Transverse colon (tissue), 4 donors: ENCODE measurements at regions not wholly inside any gene's neighbourhood (a gene's known extent, or its start where the extent isn't known, plus 50 kb on each side); places are given as distances from the start of the nearest gene placed in this dataset.

Experiments used
- DNase-seq: peaks from one replicate; pipeline ENCODE4 v3.0.0-alpha.2; 2019
- H3K27ac ChIP-seq, 4 donors: fragments of 200-600 bp; sonication (generic); 2 replicates each; pipeline ENCODE4 v1.5.1; 2016 to 2018; ENCODE audit warnings: inconsistent platforms in 4 of 4
- H3K27me3 ChIP-seq: fragments of 200-600 bp; sonication (generic); 2 replicates; pipeline ENCODE4 v1.5.1; 2017; ENCODE audit warnings: inconsistent platforms
- H3K36me3 ChIP-seq, 4 donors: fragments of 200-600 bp; sonication (generic); 2 replicates each; pipeline ENCODE4 v1.5.1; 2017 to 2019; ENCODE audit warnings: inconsistent platforms in 4 of 4
- H3K4me1 ChIP-seq, 4 donors: fragments of 200-600 bp; sonication (generic); 2 replicates each; pipeline ENCODE4 v1.5.1; 2017 to 2020; ENCODE audit warnings: inconsistent platforms in 4 of 4
- H3K4me3 ChIP-seq, 4 donors: fragments of 200-600 bp; sonication (generic); 1 replicate in 1 of 4; 2 replicates in 3 of 4; pipeline versions ENCODE4 v1.5.1 to v1.6.1; 2017 to 2019; ENCODE audit warnings: inconsistent platforms in 4 of 4
- H3K9me3 ChIP-seq, 2 donors: fragments of 200-600 bp; sonication (generic); 2 replicates each; pipeline ENCODE4 v1.5.1; 2017 to 2019; ENCODE audit warnings: inconsistent platforms in 2 of 2
- EP300 ChIP-seq: sonication (generic); formaldehyde crosslinking; IDR thresholded peaks from one replicate; pipeline ENCODE4 v1.6.1; 2017; ENCODE audit warnings: antibody characterized with exemption, low read depth
- POLR2A ChIP-seq: fragments of 450-650 bp; IDR thresholded peaks from one replicate; pipeline ENCODE4 v1.6.1; 2016; ENCODE audit warnings: antibody characterized with exemption, mild to moderate bottlenecking, moderate library complexity
- POLR2AphosphoS5 ChIP-seq, 3 donors: sonication (generic); formaldehyde crosslinking; IDR thresholded peaks; one replicate each; pipeline ENCODE4 v1.6.1; 2016; ENCODE audit warnings: antibody characterized with exemption in 3 of 3
- WGBS, 2 donors: methylation state at CpG; one replicate each; pipeline ENCODE4 v1.1.5; 2018; ENCODE audit warnings: low coverage in 1 of 2; 5-methylcytosine and 5-hydroxymethylcytosine counted together
- in situ Hi-C, 4 donors: fragments of 200-750 bp; cut with MboI; loops; one replicate each; pipeline versions ENCODE4 v1.15.0 to v1.15.1; 2017; ENCODE audit warnings: low sequenced_read_pairs in 3 of 4, low pct_ligation_motif_present in 1 of 4, low pct_unique_long_range_greater_than_20kb in 1 of 4
- intact Hi-C: fragments of 100-400 bp; cut with DNase I; formaldehyde crosslinking; loops from one replicate; pipeline ENCODE4 v1.15.1; 2023; ENCODE audit warnings: low total_unique reads
- TF ChIP-seq, protein P1 (sequence below), 5 experiments: fragments of 200-600 bp in 3 of 5; fragments of 450-650 bp in 2 of 5; sonication (generic) in 3 of 5; IDR thresholded peaks; 1 replicate in 2 of 5; 2 replicates in 3 of 5; pipeline ENCODE4 v1.5.1; 2016 to 2017; ENCODE audit warnings: antibody characterized with exemption in 5 of 5, inconsistent platforms in 3 of 5, mild to moderate bottlenecking in 2 of 5, moderate library complexity in 1 of 5

- TF ChIP-seq POLR2A (no peak), POLR2AphosphoS5 (IDR thresholded peaks at IDR 0.05) (no peak)
- TF ChIP-seq, protein P1, sequence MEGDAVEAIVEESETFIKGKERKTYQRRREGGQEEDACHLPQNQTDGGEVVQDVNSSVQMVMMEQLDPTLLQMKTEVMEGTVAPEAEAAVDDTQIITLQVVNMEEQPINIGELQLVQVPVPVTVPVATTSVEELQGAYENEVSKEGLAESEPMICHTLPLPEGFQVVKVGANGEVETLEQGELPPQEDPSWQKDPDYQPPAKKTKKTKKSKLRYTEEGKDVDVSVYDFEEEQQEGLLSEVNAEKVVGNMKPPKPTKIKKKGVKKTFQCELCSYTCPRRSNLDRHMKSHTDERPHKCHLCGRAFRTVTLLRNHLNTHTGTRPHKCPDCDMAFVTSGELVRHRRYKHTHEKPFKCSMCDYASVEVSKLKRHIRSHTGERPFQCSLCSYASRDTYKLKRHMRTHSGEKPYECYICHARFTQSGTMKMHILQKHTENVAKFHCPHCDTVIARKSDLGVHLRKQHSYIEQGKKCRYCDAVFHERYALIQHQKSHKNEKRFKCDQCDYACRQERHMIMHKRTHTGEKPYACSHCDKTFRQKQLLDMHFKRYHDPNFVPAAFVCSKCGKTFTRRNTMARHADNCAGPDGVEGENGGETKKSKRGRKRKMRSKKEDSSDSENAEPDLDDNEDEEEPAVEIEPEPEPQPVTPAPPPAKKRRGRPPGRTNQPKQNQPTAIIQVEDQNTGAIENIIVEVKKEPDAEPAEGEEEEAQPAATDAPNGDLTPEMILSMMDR (IDR thresholded peaks at IDR 0.05) = no peak
- in situ Hi-C loops (no loop called here), intact Hi-C loops (no loop called here)
- DNase-seq = no peak
- Histone ChIP-seq H3K27ac (no peak overlapping the region), H3K27me3 (no peaks in the 10 kb centered on the region), H3K36me3 (no peaks in the 10 kb centered on the region), H3K4me3 (no peak overlapping the region), H3K4me1 (peaks cover 0 to 7% (median 2%) of the 10 kb centered on the region in 4 donors), H3K9me3 (peaks cover 15 to 17% of the 10 kb centered on the region in 2 donors)
- whole genome bisulfite sequencing, 2 donors = 91 to 100% methylated on average over 2 of the region's 2 CpGs
Measured at GRCh38 chr12:67816269-67816668, 167.7 kb downstream of the DYRK2 start.

GRCh38 chr12:67818459-67818903 lies 169.9 kb downstream of the DYRK2 start:
- Histone ChIP-seq H3K36me3 (no peaks in the 10 kb centered on the region), H3K27ac (no peak overlapping the region), H3K4me1 (peaks cover 0 to 7% (median 0%) of the 10 kb centered on the region in 4 donors), H3K9me3 (peaks cover 15 to 17% of the 10 kb centered on the region in 2 donors), H3K4me3 (no peak overlapping the region), H3K27me3 (no peaks in the 10 kb centered on the region)
- DNase-seq = no peak
- intact Hi-C loops (loop anchor here (2.0 kb wide), 1 partner anchor 62 kb away; no protein-coding TSS in a partner anchor), in situ Hi-C loops (no loop called here)
- 85 to 100% methylated on average over 1 to 2 of the region's 2 CpGs for WGBS, 2 donors
- TF ChIP-seq EP300 (no peak), POLR2A (no peak), POLR2AphosphoS5 (IDR thresholded peaks at IDR 0.05) (no peak)
- TF ChIP-seq, protein P1 (IDR thresholded peaks at IDR 0.05) = no peak

GRCh38 chr12:67819902-67820301 lies 169.3 kb upstream of the IFNG-AS1 start:
- Histone ChIP-seq H3K27ac (no peak overlapping the region), H3K36me3 (no peaks in the 10 kb centered on the region), H3K9me3 (peaks cover 15 to 17% of the 10 kb centered on the region in 2 donors), H3K4me3 (no peak overlapping the region), H3K4me1 (peaks cover 0 to 7% (median 0%) of the 10 kb centered on the region in 4 donors), H3K27me3 (no peaks in the 10 kb centered on the region)
- no peak for TF ChIP-seq POLR2A
- TF ChIP-seq EP300 = no peak
- TF ChIP-seq, protein P1 (IDR thresholded peaks at IDR 0.05) = no peak
- TF ChIP-seq POLR2AphosphoS5 (IDR thresholded peaks at IDR 0.05) = no peak
- intact Hi-C loops (loop anchor here (2.0 kb wide), 1 partner anchor 61 kb away; no protein-coding TSS in a partner anchor), in situ Hi-C loops (no loop called here)
- 73 to 77% methylated on average over 2 of the region's 2 CpGs for WGBS, 2 donors
- DNase-seq = no peak

DNA sequence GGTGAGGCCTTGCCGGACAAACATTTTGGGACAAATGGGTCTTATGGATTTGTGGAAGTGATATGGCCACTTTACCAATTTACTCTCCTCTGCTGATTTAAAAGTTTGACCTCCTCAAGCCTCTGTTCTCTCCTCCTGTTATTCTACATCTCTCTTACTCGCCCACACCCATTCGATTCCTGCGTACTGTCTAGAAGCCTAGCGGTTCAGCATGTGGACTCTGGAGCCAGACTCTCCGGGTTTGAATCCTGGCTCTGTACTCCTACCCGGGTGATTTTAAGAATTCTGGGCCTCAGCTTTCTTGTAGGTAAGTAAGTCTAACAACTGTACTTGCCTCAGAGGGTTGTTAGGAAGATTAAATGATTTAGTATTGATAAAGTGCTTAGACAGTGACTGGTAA lies 168.6 kb upstream of the IFNG-AS1 start:
- TF ChIP-seq POLR2AphosphoS5 (IDR thresholded peaks at IDR 0.05) (no peak), POLR2A (no peak), EP300 (no peak)
- TF ChIP-seq, protein P1 (IDR thresholded peaks at IDR 0.05) = no peak
- no peaks in the 10 kb centered on the region for H3K27me3 ChIP-seq
- no peak overlapping the region for H3K4me3 ChIP-seq
- no peak for DNase-seq
- peaks cover 12 to 13% of the 10 kb centered on the region in 2 donors for H3K9me3 ChIP-seq
- H3K27ac ChIP-seq = no peak overlapping the region
- in situ Hi-C loops (no loop called here), intact Hi-C loops (no loop called here)
- no peaks in the 10 kb centered on the region for H3K36me3 ChIP-seq
- WGBS, 2 donors = 80 to 82% methylated on average over 1 to 7 of the region's 7 CpGs
- peaks cover 0 to 7% (median 0%) of the 10 kb centered on the region in 4 donors for H3K4me1 ChIP-seq
